Hepatocyte (in vitro differentiated cells): ENCODE measurements at regions not wholly inside any gene's neighbourhood (a gene's known extent, or its start where the extent isn't known, plus 50 kb on each side); places are given as distances from the start of the nearest gene placed in this dataset.

Experiments used
- EZH2 ChIP-seq: fragments of 200-600 bp; sonication (generic); IDR thresholded peaks from 2 replicates; pipeline ENCODE4 v1.6.1; 2016; ENCODE audit warnings: antibody characterized with exemption, mild to moderate bottlenecking, borderline replicate concordance
- TF ChIP-seq, protein P1 (sequence below): fragments of 200-600 bp; sonication (generic); IDR thresholded peaks from 2 replicates; pipeline ENCODE4 v1.5.1; 2016; ENCODE audit warnings: antibody characterized with exemption, mild to moderate bottlenecking; ENCODE audit not compliant: poor library complexity

DNA sequence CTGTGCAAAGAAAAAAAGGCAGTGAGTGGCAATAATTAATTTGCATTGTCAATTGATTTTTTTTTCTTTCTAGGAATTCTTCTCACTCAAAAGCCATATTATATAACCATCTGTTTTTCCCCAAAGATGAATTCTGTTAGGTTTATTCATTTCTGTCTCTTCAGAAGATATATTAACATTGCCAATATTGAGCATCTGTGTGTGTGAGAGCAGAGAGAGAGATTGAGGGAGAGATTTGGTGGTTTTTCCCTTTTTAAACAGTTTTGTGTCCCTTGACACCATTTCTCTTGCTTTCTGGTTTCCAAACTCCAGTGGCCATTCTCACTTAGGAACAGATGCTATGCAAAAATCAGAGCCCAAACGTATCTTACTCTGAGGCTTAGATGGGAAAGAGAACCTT is 112.5 kb downstream of the LACC1 start:
- TF ChIP-seq, protein P1, sequence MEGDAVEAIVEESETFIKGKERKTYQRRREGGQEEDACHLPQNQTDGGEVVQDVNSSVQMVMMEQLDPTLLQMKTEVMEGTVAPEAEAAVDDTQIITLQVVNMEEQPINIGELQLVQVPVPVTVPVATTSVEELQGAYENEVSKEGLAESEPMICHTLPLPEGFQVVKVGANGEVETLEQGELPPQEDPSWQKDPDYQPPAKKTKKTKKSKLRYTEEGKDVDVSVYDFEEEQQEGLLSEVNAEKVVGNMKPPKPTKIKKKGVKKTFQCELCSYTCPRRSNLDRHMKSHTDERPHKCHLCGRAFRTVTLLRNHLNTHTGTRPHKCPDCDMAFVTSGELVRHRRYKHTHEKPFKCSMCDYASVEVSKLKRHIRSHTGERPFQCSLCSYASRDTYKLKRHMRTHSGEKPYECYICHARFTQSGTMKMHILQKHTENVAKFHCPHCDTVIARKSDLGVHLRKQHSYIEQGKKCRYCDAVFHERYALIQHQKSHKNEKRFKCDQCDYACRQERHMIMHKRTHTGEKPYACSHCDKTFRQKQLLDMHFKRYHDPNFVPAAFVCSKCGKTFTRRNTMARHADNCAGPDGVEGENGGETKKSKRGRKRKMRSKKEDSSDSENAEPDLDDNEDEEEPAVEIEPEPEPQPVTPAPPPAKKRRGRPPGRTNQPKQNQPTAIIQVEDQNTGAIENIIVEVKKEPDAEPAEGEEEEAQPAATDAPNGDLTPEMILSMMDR = no peak
- TF ChIP-seq EZH2 = no peak
